Upper lobe of left lung (tissue), 4 donors: ENCODE measurements at regions not wholly inside any gene's neighbourhood (a gene's known extent, or its start where the extent isn't known, plus 50 kb on each side); places are given as distances from the start of the nearest gene placed in this dataset.

Experiments
- EP300 ChIP-seq, 4 donors: sonication (generic); formaldehyde crosslinking; IDR thresholded peaks; one replicate each; pipeline ENCODE4 v1.5.1; 2017; ENCODE audit warnings: antibody characterized with exemption in 4 of 4, control low read depth in 2 of 4
- POLR2AphosphoS5 ChIP-seq, 2 donors: sonication (generic); formaldehyde crosslinking; IDR thresholded peaks; one replicate each; pipeline ENCODE4 v1.5.1; 2017; ENCODE audit warnings: antibody characterized with exemption in 2 of 2
- TF ChIP-seq, protein P1 (sequence below), 6 experiments: fragments of 450-650 bp in 4 of 6; fragments of 200-600 bp in 2 of 6; sonication (generic) in 2 of 6; IDR thresholded peaks; one replicate each; pipeline ENCODE4 v1.5.1; 2016 to 2019; ENCODE audit warnings: antibody characterized with exemption in 6 of 6

DNA sequence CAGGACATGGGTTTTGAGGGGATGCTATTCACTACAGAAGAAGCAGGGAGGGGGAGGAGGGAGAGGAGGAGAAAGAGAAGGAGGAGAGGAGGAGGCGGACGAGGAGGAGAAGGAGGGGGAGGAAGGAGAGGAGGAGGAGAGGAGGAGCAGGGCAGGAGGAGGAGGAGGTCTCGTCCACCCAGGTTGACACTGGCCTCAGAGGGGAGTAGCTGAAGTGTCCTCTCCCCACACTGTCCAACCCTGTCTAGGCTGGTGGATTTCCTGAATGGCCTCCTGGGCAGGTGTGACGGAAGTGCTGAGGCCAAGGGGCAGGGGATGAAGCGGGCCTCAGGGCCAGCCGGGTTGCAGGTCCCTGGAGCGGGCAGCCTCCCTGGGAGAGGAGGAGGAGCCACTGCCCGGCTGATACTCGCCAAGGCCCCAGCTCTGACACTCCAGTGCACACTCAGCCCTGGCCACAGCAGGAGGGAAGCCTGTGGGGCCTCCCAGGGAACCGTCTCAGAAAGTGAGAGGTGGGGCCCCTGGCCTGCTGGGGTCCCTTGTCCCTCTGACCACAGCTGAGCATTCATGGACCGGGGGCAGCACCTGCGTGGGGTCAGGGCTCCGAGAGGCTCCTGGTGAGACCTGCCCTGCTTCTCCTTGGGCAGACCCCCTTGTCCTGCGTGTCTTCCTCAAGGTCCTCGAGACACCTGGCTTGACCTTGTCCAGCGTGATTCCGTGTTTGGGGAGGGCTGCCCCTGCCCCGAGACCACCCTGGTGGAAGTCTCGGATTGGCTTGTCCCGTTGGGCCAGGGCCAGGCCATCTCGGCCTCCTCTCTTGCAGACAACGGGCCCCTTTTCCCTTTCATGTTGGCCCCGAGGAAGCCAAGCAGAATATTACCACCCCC, 200.6 kb upstream of the CIBAR2 start:
- TF ChIP-seq, protein P1, sequence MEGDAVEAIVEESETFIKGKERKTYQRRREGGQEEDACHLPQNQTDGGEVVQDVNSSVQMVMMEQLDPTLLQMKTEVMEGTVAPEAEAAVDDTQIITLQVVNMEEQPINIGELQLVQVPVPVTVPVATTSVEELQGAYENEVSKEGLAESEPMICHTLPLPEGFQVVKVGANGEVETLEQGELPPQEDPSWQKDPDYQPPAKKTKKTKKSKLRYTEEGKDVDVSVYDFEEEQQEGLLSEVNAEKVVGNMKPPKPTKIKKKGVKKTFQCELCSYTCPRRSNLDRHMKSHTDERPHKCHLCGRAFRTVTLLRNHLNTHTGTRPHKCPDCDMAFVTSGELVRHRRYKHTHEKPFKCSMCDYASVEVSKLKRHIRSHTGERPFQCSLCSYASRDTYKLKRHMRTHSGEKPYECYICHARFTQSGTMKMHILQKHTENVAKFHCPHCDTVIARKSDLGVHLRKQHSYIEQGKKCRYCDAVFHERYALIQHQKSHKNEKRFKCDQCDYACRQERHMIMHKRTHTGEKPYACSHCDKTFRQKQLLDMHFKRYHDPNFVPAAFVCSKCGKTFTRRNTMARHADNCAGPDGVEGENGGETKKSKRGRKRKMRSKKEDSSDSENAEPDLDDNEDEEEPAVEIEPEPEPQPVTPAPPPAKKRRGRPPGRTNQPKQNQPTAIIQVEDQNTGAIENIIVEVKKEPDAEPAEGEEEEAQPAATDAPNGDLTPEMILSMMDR (IDR thresholded peaks at IDR 0.05), result no peak
- TF ChIP-seq POLR2AphosphoS5 (IDR thresholded peaks at IDR 0.05) (no peak), EP300 (IDR thresholded peaks at IDR 0.05) (no peak)
